ENCODE measurements at regions not wholly inside any gene's neighbourhood (a gene's known extent, or its start where the extent isn't known, plus 50 kb on each side); places are given as distances from the start of the nearest gene placed in this dataset.

GRCh38 chr4:102439236-102439614 is 61.9 kb upstream of the NFKB1 start:
- Histone ChIP-seq H3K27ac (ENCODE audit: low read length) (no peak overlapping the region), H3K9ac (ENCODE audit: low read length) (no peak overlapping the region), H4K20me1 (ENCODE audit: insufficient read depth) (no peaks in the 10 kb centered on the region), H2AFZ (ENCODE audit: low read depth, low read length) (no peak overlapping the region), H3K4me3 (ENCODE audit: low read length) (no peak overlapping the region), H3K4me2 (ENCODE audit: low read length) (no peak overlapping the region), H3K36me3 (ENCODE audit: insufficient read depth, low read length) (no peaks in the 10 kb centered on the region), H3K9me2 (ENCODE audit: insufficient read depth, low read length) (no peaks in the 10 kb centered on the region), H3F3A (ENCODE audit: insufficient read depth, low read length, poor library complexity, severe bottlenecking) (no peaks in the 10 kb centered on the region), H3K79me2 (replicated peaks; ENCODE audit: insufficient read depth, low read length) (no peaks in the 10 kb centered on the region), H3K9me3 (ENCODE audit: low read length) (no peaks in the 10 kb centered on the region), H3K27me3 (ENCODE audit: insufficient read depth, low read depth, low read length) (no peaks in the 10 kb centered on the region)
- TF ChIP-seq EP300 (conservative IDR thresholded peaks at IDR 0.05; ENCODE audit: poor library complexity, severe bottlenecking) (no peak), SMC3 (conservative IDR thresholded peaks at IDR 0.05; ENCODE audit: poor library complexity) (no peak), REST (IDR thresholded peaks at IDR 0.05; ENCODE audit: borderline replicate concordance) (no peak), RAD21 (conservative IDR thresholded peaks at IDR 0.05) (no peak), POLR2AphosphoS5 (IDR thresholded peaks at IDR 0.05) (no peak), TAF1 (IDR thresholded peaks at IDR 0.05; ENCODE audit: low read depth) (no peak), CTCF (IDR thresholded peaks at IDR 0.05; ENCODE audit: poor library complexity, severe bottlenecking) (no peak), EZH2 (IDR thresholded peaks at IDR 0.05; ENCODE audit: borderline replicate concordance, insufficient read depth, low read length, poor library complexity, severe bottlenecking) (no peak), MXI1 (conservative IDR thresholded peaks at IDR 0.05; ENCODE audit: poor library complexity, severe bottlenecking) (no peak)

GRCh38 chr4:102439812-102440211 is 61.3 kb upstream of the NFKB1 start:
- Histone ChIP-seq H3K27me3 (ENCODE audit: insufficient read depth, low read depth, low read length) (no peaks in the 10 kb centered on the region), H3K27ac (ENCODE audit: low read length) (no peak overlapping the region), H4K20me1 (ENCODE audit: insufficient read depth) (no peaks in the 10 kb centered on the region), H3F3A (ENCODE audit: insufficient read depth, low read length, poor library complexity, severe bottlenecking) (no peaks in the 10 kb centered on the region), H3K9ac (ENCODE audit: low read length) (no peak overlapping the region), H3K4me3 (ENCODE audit: low read length) (no peak overlapping the region), H3K79me2 (replicated peaks; ENCODE audit: insufficient read depth, low read length) (no peaks in the 10 kb centered on the region), H3K9me3 (ENCODE audit: low read length) (no peaks in the 10 kb centered on the region), H3K4me2 (ENCODE audit: low read length) (no peak overlapping the region), H2AFZ (ENCODE audit: low read depth, low read length) (no peak overlapping the region), H3K9me2 (ENCODE audit: insufficient read depth, low read length) (no peaks in the 10 kb centered on the region), H3K36me3 (ENCODE audit: insufficient read depth, low read length) (no peaks in the 10 kb centered on the region)
- TF ChIP-seq POLR2AphosphoS5 (IDR thresholded peaks at IDR 0.05) (no peak), EP300 (conservative IDR thresholded peaks at IDR 0.05; ENCODE audit: poor library complexity, severe bottlenecking) (no peak), CTCF (IDR thresholded peaks at IDR 0.05; ENCODE audit: poor library complexity, severe bottlenecking) (no peak), RAD21 (conservative IDR thresholded peaks at IDR 0.05) (no peak), EZH2 (IDR thresholded peaks at IDR 0.05; ENCODE audit: borderline replicate concordance, insufficient read depth, low read length, poor library complexity, severe bottlenecking) (no peak), REST (IDR thresholded peaks at IDR 0.05; ENCODE audit: borderline replicate concordance) (no peak), TAF1 (IDR thresholded peaks at IDR 0.05; ENCODE audit: low read depth) (no peak), SMC3 (conservative IDR thresholded peaks at IDR 0.05; ENCODE audit: poor library complexity) (no peak), MXI1 (conservative IDR thresholded peaks at IDR 0.05; ENCODE audit: poor library complexity, severe bottlenecking) (no peak)

All from neural cell (in vitro differentiated cells).